ENCODE measurements at regions not wholly inside any gene's neighbourhood (a gene's known extent, or its start where the extent isn't known, plus 50 kb on each side); places are given as distances from the start of the nearest gene placed in this dataset.

DNA sequence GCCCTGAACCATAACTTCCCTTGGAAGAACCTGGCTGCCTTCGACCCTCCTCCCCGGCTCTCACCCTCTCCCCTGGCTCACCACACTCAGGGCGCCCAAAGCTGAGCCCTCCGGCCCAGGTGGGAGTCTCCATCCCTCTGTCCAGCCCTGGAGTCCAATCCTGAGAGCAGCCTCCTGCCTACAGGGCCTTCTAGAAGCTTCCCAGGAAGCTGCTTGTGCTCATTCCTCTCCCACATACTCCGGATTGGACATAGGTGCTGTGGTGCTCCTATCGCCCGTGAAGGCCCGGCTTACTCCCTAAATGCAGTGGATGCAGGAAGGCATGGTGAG, 1332.0 kb downstream of the BRD1 start:
- POLR2A ChIA-PET (ENCODE audit: unreplicated experiment): no interaction called here
- Histone ChIP-seq H2BK15ac (ENCODE audit: low read depth, low read length) (no peak overlapping the region), H3K79me1 (ENCODE audit: low read depth in 1 of 2, low read length in 2 of 2) (no peaks in the 10 kb centered on the region), H3K14ac (replicated peaks; ENCODE audit: low read depth, low read length) (no peak overlapping the region), H3K9me3 (ENCODE audit: control insufficient read depth, insufficient read depth, low read length) (peaks cover 9% of the 10 kb centered on the region; the same call in 1 of the 2 replicates), H4K20me1 (ENCODE audit: insufficient read depth, low read length) (no peaks in the 10 kb centered on the region), H3K9me1 (ENCODE audit: insufficient read depth, low read length) (no peaks in the 10 kb centered on the region), H2BK5ac (ENCODE audit: low read depth, low read length, poor library complexity, severe bottlenecking) (no peak overlapping the region), H3K23ac (ENCODE audit: low read depth, low read length) (no peak overlapping the region), H3K36me3 (ENCODE audit: control insufficient read depth, insufficient read depth, low read length) (no peaks in the 10 kb centered on the region), H4K5ac (ENCODE audit: low read depth, low read length) (no peak overlapping the region), H2BK120ac (ENCODE audit: low read depth, low read length) (no peak overlapping the region), H4K91ac (ENCODE audit: insufficient read depth, low read depth, low read length) (no peak overlapping the region), H2AK9ac (replicated peaks; ENCODE audit: low read depth, low read length, poor library complexity) (no peak overlapping the region), H2AFZ (replicated peaks; ENCODE audit: low read length, poor library complexity) (no peak overlapping the region), H3K27ac (ENCODE audit: insufficient read depth, low read length) (no peak overlapping the region), H3K56ac (ENCODE audit: extremely low read depth, insufficient read depth, low read length) (no peak overlapping the region), H3K4ac (ENCODE audit: low read depth, low read length) (no peak overlapping the region), H3K4me1 (ENCODE audit: control insufficient read depth, insufficient read depth, low read length) (no peaks in the 10 kb centered on the region), H2AK5ac (ENCODE audit: low read depth, low read length) (no peak overlapping the region), H3K18ac (ENCODE audit: low read depth, low read length) (no peak overlapping the region), H4K8ac (ENCODE audit: low read depth in 2 of 2, low read length in 2 of 2) (no peak overlapping the region), H3K4me3 (ENCODE audit: insufficient read depth, low read depth, low read length) (no peak overlapping the region), H3K9ac (ENCODE audit: low read depth, low read length) (no peak overlapping the region), H3K4me2 (ENCODE audit: low read depth, low read length) (no peak overlapping the region), H3K27me3 (ENCODE audit: control insufficient read depth, insufficient read depth, low read length) (peaks cover 9% of the 10 kb centered on the region; the same call in 1 of the 2 replicates), H2BK20ac (ENCODE audit: low read depth, low read length) (no peak overlapping the region)
- intact Hi-C loops (cut with micrococcal nuclease): no loop called here
- no peak for DNase-seq
- TF ChIP-seq CEBPB (IDR thresholded peaks at IDR 0.05; ENCODE audit: low read depth, low read length) (no peak), MAZ (IDR thresholded peaks at IDR 0.05; ENCODE audit: borderline replicate concordance, low read depth, low read length) (no peak), RCOR1 (IDR thresholded peaks at IDR 0.05; ENCODE audit: insufficient replicate concordance, low read length) (no peak), RFX5 (IDR thresholded peaks at IDR 0.05; ENCODE audit: low read depth, low read length) (no peak), FOS (IDR thresholded peaks at IDR 0.05; ENCODE audit: low read depth, low read length) (no peak), BHLHE40 (IDR thresholded peaks at IDR 0.05; ENCODE audit: low read depth, low read length) (no peak), MXI1 (IDR thresholded peaks at IDR 0.05; ENCODE audit: borderline replicate concordance, low read depth, low read length) (no peak), CHD1 (IDR thresholded peaks at IDR 0.05; ENCODE audit: low read depth, low read length) (no peak), MAFK (IDR thresholded peaks at IDR 0.05; ENCODE audit: low read depth, low read length) (no peak)
- TF ChIP-seq, protein P1, sequence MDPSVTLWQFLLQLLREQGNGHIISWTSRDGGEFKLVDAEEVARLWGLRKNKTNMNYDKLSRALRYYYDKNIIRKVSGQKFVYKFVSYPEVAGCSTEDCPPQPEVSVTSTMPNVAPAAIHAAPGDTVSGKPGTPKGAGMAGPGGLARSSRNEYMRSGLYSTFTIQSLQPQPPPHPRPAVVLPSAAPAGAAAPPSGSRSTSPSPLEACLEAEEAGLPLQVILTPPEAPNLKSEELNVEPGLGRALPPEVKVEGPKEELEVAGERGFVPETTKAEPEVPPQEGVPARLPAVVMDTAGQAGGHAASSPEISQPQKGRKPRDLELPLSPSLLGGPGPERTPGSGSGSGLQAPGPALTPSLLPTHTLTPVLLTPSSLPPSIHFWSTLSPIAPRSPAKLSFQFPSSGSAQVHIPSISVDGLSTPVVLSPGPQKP (IDR thresholded peaks at IDR 0.05; ENCODE audit: borderline replicate concordance, low read depth, low read length): no peak
- TF ChIP-seq, protein P2, sequence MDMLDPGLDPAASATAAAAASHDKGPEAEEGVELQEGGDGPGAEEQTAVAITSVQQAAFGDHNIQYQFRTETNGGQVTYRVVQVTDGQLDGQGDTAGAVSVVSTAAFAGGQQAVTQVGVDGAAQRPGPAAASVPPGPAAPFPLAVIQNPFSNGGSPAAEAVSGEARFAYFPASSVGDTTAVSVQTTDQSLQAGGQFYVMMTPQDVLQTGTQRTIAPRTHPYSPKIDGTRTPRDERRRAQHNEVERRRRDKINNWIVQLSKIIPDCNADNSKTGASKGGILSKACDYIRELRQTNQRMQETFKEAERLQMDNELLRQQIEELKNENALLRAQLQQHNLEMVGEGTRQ (IDR thresholded peaks at IDR 0.05; ENCODE audit: low read depth, low read length): no peak
- TF ChIP-seq, protein P3, sequence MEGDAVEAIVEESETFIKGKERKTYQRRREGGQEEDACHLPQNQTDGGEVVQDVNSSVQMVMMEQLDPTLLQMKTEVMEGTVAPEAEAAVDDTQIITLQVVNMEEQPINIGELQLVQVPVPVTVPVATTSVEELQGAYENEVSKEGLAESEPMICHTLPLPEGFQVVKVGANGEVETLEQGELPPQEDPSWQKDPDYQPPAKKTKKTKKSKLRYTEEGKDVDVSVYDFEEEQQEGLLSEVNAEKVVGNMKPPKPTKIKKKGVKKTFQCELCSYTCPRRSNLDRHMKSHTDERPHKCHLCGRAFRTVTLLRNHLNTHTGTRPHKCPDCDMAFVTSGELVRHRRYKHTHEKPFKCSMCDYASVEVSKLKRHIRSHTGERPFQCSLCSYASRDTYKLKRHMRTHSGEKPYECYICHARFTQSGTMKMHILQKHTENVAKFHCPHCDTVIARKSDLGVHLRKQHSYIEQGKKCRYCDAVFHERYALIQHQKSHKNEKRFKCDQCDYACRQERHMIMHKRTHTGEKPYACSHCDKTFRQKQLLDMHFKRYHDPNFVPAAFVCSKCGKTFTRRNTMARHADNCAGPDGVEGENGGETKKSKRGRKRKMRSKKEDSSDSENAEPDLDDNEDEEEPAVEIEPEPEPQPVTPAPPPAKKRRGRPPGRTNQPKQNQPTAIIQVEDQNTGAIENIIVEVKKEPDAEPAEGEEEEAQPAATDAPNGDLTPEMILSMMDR (conservative IDR thresholded peaks at IDR 0.05; ENCODE audit: low read depth, low read length): no peak
- WGBS, 2 experiments (ENCODE audit: extremely low coverage in 2 of 2, insufficient read length in 1 of 2): 55% methylated on average over 2 of the region's 8 CpGs; no CpG with 5 or more reads in 1 of the 2 experiments
- dilution Hi-C loops (cut with HindIII; ENCODE audit: low sequenced_read_pairs, unreplicated experiment): no loop called here
- ATAC-seq (ENCODE audit: low read depth): no peak
- CTCF ChIA-PET: no interaction called here
- BruUV-seq (replicated peaks): no TSS peak
- in situ Hi-C loops (cut with MboI; ENCODE audit: low sequenced_read_pairs): loop anchor here (10.0 kb wide), 1 partner anchor 1931 kb away; no protein-coding TSS in a partner anchor

Measured in IMR-90 (cell line).